GM12878 (cell line): ENCODE measurements at regions not wholly inside any gene's neighbourhood (a gene's known extent, or its start where the extent isn't known, plus 50 kb on each side); places are given as distances from the start of the nearest gene placed in this dataset.
"Not testable (repeated sequence)": the region's sequence is repeated elsewhere in the genome, so short reads cannot be mapped to it uniquely, and the experiment has no call there.

ENCODE experiments used
- ATAC-seq: fragments of 200-7000 bp; cut with Tn5 transposase; 3 replicates; pipeline ENCODE4 v1.9.1; 2020; ENCODE audit warnings: mild to moderate bottlenecking, moderate library complexity
- BruUV-seq: library from RNA; stranded (reverse); fragments of 400-500 nt; replicated peaks from 2 replicates; lab custom pipeline; 2021; lab: Mats Ljungman, UMichigan
- CTCF ChIA-PET: fragments of 300-600 bp; sonication (Branson Sonifier 250); formaldehyde crosslinking; extraction: SDS; loops from one replicate; lab custom pipeline; 2021; ENCODE audit warnings: inconsistent platforms; lab: Yijun Ruan, JAX
- POLR2A ChIA-PET: fragments of 350-600 bp; formaldehyde crosslinking; extraction: SDS; loops from one replicate; lab custom pipeline; 2021; ENCODE audit warnings: inconsistent platforms; lab: Charles Lee
- RAD21 ChIA-PET: fragments of 300-600 bp; sonication (Branson Sonifier 250); formaldehyde crosslinking; loops from one replicate; lab custom pipeline; 2023; ENCODE audit warnings: antibody characterized with exemption; ENCODE audit not compliant: unreplicated experiment; lab: Charles Lee
- SMC1A ChIA-PET: fragments of 300-600 bp; sonication (Branson Sonifier 250); formaldehyde crosslinking; loops from one replicate; lab custom pipeline; 2023; ENCODE audit not compliant: unreplicated experiment, uncharacterized antibody; lab: Charles Lee
- DNase-seq: peaks from one replicate; pipeline ENCODE4 v3.0.0-alpha.2; 2011; ENCODE audit warnings: low read depth, low spot score
- FAIRE-seq: peaks from 3 replicates; lab custom pipeline; 2011; peaks lifted over from hg19 to GRCh38; lab: Jason Lieb, UNC
- H2AFZ ChIP-seq: 2 replicates; pipeline ENCODE4 v1.6.0; 2011; ENCODE audit warnings: low read depth, low read length, control low read depth; ENCODE audit not compliant: control insufficient read depth
- H3K27ac ChIP-seq: 2 replicates; pipeline ENCODE4 v1.5.1; 2011; ENCODE audit warnings: control low read depth; ENCODE audit not compliant: control insufficient read depth, insufficient read depth
- H3K27me3 ChIP-seq, 2 experiments: replicated peaks in 1 of 2; 2 replicates each; pipeline versions ENCODE4 v1.6.0 to v1.6.1; 2011; ENCODE audit warnings: low read length in 1 of 2; ENCODE audit not compliant: control insufficient read depth in 2 of 2, insufficient read depth in 2 of 2
- H3K36me3 ChIP-seq, 2 experiments: 2 replicates each; pipeline ENCODE4 v1.5.1; 2011; ENCODE audit warnings: low read length in 1 of 2; ENCODE audit not compliant: control insufficient read depth in 2 of 2, insufficient read depth in 2 of 2
- H3K4me1 ChIP-seq: 2 replicates; pipeline ENCODE4 v1.6.1; 2011; ENCODE audit warnings: mild to moderate bottlenecking, low read length, moderate library complexity, mixed read lengths; ENCODE audit not compliant: control insufficient read depth, insufficient read depth
- H3K4me2 ChIP-seq: 2 replicates; pipeline ENCODE4 v1.6.0; 2011; ENCODE audit warnings: control low read depth; ENCODE audit not compliant: control insufficient read depth, insufficient read depth
- H3K4me3 ChIP-seq: fragments of 200-600 bp; sonication (generic); 2 replicates; pipeline ENCODE4 v1.5.1; 2016
- H3K79me2 ChIP-seq: 2 replicates; pipeline ENCODE4 v1.6.0; 2011; ENCODE audit warnings: low read length; ENCODE audit not compliant: control insufficient read depth, insufficient read depth
- H3K9ac ChIP-seq: 2 replicates; pipeline ENCODE4 v1.8.0; 2011; ENCODE audit warnings: low read length, control low read depth, mixed read lengths; ENCODE audit not compliant: control insufficient read depth, insufficient read depth
- H3K9me3 ChIP-seq: replicated peaks from 3 replicates; pipeline ENCODE4 v1.5.1; 2011; ENCODE audit warnings: mild to moderate bottlenecking, low read length; ENCODE audit not compliant: control insufficient read depth, insufficient read depth
- H4K20me1 ChIP-seq: 2 replicates; pipeline ENCODE4 v1.6.0; 2011; ENCODE audit not compliant: control insufficient read depth, insufficient read depth
- CTCF ChIP-seq, 3 experiments: IDR thresholded peaks in 2 of 3; conservative IDR thresholded peaks in 1 of 3; 2 replicates each; pipeline ENCODE4 v1.5.1; 2011; ENCODE audit warnings: low read depth in 3 of 3, low read length in 3 of 3, mild to moderate bottlenecking in 3 of 3, control low read depth in 2 of 3, moderate library complexity in 2 of 3, inconsistent platforms in 1 of 3, mixed read lengths in 1 of 3; ENCODE audit not compliant: control insufficient read depth in 2 of 3, insufficient read depth in 1 of 3; ENCODE audit errors: extremely low read depth in 1 of 3
- FOXM1 ChIP-seq: IDR thresholded peaks from 2 replicates; pipeline ENCODE4 v1.6.1; 2012; ENCODE audit warnings: low read depth, mild to moderate bottlenecking, inconsistent platforms, low read length, moderate library complexity
- GABPA ChIP-seq: IDR thresholded peaks from 2 replicates; pipeline ENCODE4 v1.6.1; 2014; ENCODE audit warnings: antibody characterized with exemption, low read depth, mild to moderate bottlenecking, inconsistent platforms
- MYB ChIP-seq: fragments of 150-350 bp; IDR thresholded peaks from 2 replicates; pipeline ENCODE4 v1.6.1; 2014; ENCODE audit warnings: mild to moderate bottlenecking, low read depth, low read length, borderline replicate concordance
- NFIC ChIP-seq: IDR thresholded peaks from 2 replicates; pipeline ENCODE4 v1.6.1; 2012; ENCODE audit warnings: low read depth, mild to moderate bottlenecking, inconsistent platforms, low read length, moderate library complexity
- PAX8 ChIP-seq: fragments of 450-650 bp; IDR thresholded peaks from 2 replicates; pipeline ENCODE4 v1.6.1; 2017; ENCODE audit warnings: mild to moderate bottlenecking, moderate library complexity
- POLR2AphosphoS5 ChIP-seq: IDR thresholded peaks from 2 replicates; pipeline ENCODE4 v1.6.1; 2011; ENCODE audit warnings: mild to moderate bottlenecking, low read length, inconsistent platforms
- RELA ChIP-seq: fragments of 450-650 bp; IDR thresholded peaks from 2 replicates; pipeline ENCODE4 v1.8.0; 2014; ENCODE audit warnings: borderline replicate concordance; ENCODE audit not compliant: partially characterized antibody
- SREBF1 ChIP-seq: IDR thresholded peaks from 2 replicates; pipeline ENCODE4 v1.6.1; 2012; ENCODE audit warnings: mild to moderate bottlenecking, low read length
- TCF12 ChIP-seq: IDR thresholded peaks from 2 replicates; pipeline ENCODE4 v1.6.1; 2011; ENCODE audit warnings: low read depth, mild to moderate bottlenecking, low read length
- ZNF217 ChIP-seq: fragments of 450-650 bp; IDR thresholded peaks from 2 replicates; pipeline ENCODE4 v1.6.1; 2017; ENCODE audit warnings: antibody characterized with exemption, mild to moderate bottlenecking
- ZZZ3 ChIP-seq: IDR thresholded peaks from 2 replicates; pipeline ENCODE4 v1.6.1; 2011; ENCODE audit warnings: low read depth; ENCODE audit not compliant: control insufficient read depth, insufficient read length
- WGBS: methylation state at CpG from one replicate; pipeline ENCODE4 v1.1.6; 2016; ENCODE audit warnings: low lambda C conversion rate; ENCODE audit not compliant: insufficient replicate concordance, insufficient coverage; ENCODE audit errors: missing lambda C conversion rate; 5-methylcytosine and 5-hydroxymethylcytosine counted together
- in situ Hi-C: fragments of 300-500 bp; cut with MboI; formaldehyde crosslinking; loops from 9 replicates; pipeline ENCODE4 v1.14.3; 2018; ENCODE audit warnings: mixed read lengths
- intact Hi-C: fragments of 100-400 bp; cut with micrococcal nuclease; formaldehyde crosslinking; loops from one replicate; pipeline ENCODE4 v1.14.2; 2022; ENCODE audit not compliant: unreplicated experiment

- TF ChIP-seq PAX8 (no peak), NFIC (no peak), TCF12 (no peak)
Observed at GRCh38 chr17:77804796-77805426, 153.6 kb upstream of the TNRC6C start (continued).

GRCh38 chr17:77805970-77806369, 152.5 kb upstream of the TNRC6C start:
- H3K4me1 ChIP-seq, POLR2A ChIA-PET, H3K9me3 ChIP-seq, H3K4me3 ChIP-seq, H3K79me2 ChIP-seq, H3K4me2 ChIP-seq, in situ Hi-C loops, H4K20me1 ChIP-seq, H3K9ac ChIP-seq, intact Hi-C loops, ATAC-seq, H3K36me3 ChIP-seq, RAD21 ChIA-PET, BruUV-seq, H2AFZ ChIP-seq, H3K27me3 ChIP-seq, DNase-seq, H3K27ac ChIP-seq, FAIRE-seq: not testable (repeated sequence)
- SMC1A ChIA-PET = interaction anchor here (0.6 to 1.2 kb wide), 2 partner anchors 153 to 209 kb away, joined by 3 read pairs; partner anchors contain the start of gene TNRC6C
- 28% methylated on average over 6 of the region's 6 CpGs for WGBS
- CTCF ChIA-PET = interaction anchor here (1.0 kb wide), 1 partner anchor 10 kb away, joined by 3 read pairs; no protein-coding TSS in a partner anchor

- ChIA-PET POLR2A (no interaction called here), CTCF (interaction anchor here (1.0 kb wide), 1 partner anchor 212 kb away, joined by 4 read pairs; no protein-coding TSS in a partner anchor), RAD21 (no interaction called here), SMC1A (no interaction called here)
- no peaks in the 10 kb centered on the region for H3K4me1 ChIP-seq
- H3K9me3 ChIP-seq = no peaks in the 10 kb centered on the region; the same call in 2 of the 3 replicates
- no TSS peak for BruUV-seq
- intact Hi-C loops = no loop called here
- H3K9ac ChIP-seq = no peak overlapping the region
- DNase-seq (no peak), FAIRE-seq (no peak), ATAC-seq (no peak)
- in situ Hi-C loops = no loop called here
- no peaks in the 10 kb centered on the region for H3K36me3 ChIP-seq
- no peak overlapping the region for H3K4me3 ChIP-seq
- peaks cover 2 to 7% of the 10 kb centered on the region in 2 experiments; a peak in 2 of 4 replicates for H3K27me3 ChIP-seq
- no peaks in the 10 kb centered on the region for H4K20me1 ChIP-seq
- H2AFZ ChIP-seq = no peak overlapping the region
- H3K4me2 ChIP-seq = no peak overlapping the region
- no peak overlapping the region for H3K27ac ChIP-seq
- no peaks in the 10 kb centered on the region for H3K79me2 ChIP-seq
- 31% methylated on average over 12 of the region's 12 CpGs for WGBS
- no peak for TF ChIP-seq ZNF217
- TF ChIP-seq SREBF1 = no peak
- TF ChIP-seq RELA = no peak
- no peak for TF ChIP-seq CTCF (IDR thresholded peaks at IDR 0.05 in 2 of 3, conservative IDR thresholded peaks at IDR 0.05 in 1 of 3; ENCODE audit: control insufficient read depth in 2 of 3, extremely low read depth in 1 of 3, insufficient read depth in 1 of 3, low read depth in 3 of 3, low read length in 3 of 3)
- TF ChIP-seq POLR2AphosphoS5 = no peak
- TF ChIP-seq FOXM1 = no peak
- no peak for TF ChIP-seq MYB
- no peak for TF ChIP-seq GABPA
- no peak for TF ChIP-seq ZZZ3
Observed at GRCh38 chr17:77807051-77807745, 151.3 kb upstream of the TNRC6C start.
